NB4 (cell line): ENCODE measurements at regions not wholly inside any gene's neighbourhood (a gene's known extent, or its start where the extent isn't known, plus 50 kb on each side); places are given as distances from the start of the nearest gene placed in this dataset.

ENCODE experiments used
- DNase-seq: peaks from one replicate; pipeline ENCODE4 v3.0.0; 2010; ENCODE audit warnings: low read depth
- H3K4me3 ChIP-seq: one replicate; pipeline ENCODE4 v1.5.1; 2011; ENCODE audit warnings: mild to moderate bottlenecking, low read depth, low read length, moderate library complexity
- CTCF ChIP-seq: IDR thresholded peaks from one replicate; pipeline ENCODE4 v1.5.1; 2012; ENCODE audit warnings: low read depth, low read length
- MYC ChIP-seq: IDR thresholded peaks from 2 replicates; pipeline ENCODE4 v1.6.1; 2011; ENCODE audit warnings: low read depth, low read length
- POLR2A ChIP-seq: IDR thresholded peaks from 2 replicates; pipeline ENCODE4 v1.6.1; 2011; ENCODE audit warnings: mild to moderate bottlenecking; ENCODE audit not compliant: insufficient read length; ENCODE audit errors: extremely low read depth
- TF ChIP-seq, protein P1 (sequence below): IDR thresholded peaks from 2 replicates; pipeline ENCODE4 v1.6.1; 2011; ENCODE audit warnings: low read depth, low read length

DNA sequence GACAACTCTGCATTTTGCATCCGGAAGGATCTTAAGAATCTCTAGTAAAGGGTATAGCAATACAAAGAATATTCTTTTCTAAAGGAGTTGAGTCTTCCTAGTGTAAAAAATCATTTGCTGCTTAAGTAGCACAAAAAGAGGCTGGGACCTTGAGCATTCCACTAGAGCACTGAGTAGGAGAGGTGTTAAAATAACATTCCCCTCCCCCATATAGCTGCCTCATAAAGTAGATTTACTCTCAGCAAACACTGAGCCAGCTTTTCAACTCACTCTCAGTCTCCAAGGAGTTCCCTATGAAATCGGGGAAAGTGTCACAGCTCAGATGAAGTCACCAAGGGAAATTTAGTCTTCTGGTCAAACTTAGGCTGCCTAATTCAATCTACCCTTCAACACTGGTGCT lies 592.7 kb downstream of the ETNK1 start:
- no peak overlapping the region for H3K4me3 ChIP-seq
- no peak for TF ChIP-seq MYC
- TF ChIP-seq CTCF, result no peak
- TF ChIP-seq, protein P1, sequence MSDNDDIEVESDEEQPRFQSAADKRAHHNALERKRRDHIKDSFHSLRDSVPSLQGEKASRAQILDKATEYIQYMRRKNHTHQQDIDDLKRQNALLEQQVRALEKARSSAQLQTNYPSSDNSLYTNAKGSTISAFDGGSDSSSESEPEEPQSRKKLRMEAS, result no peak
- no peak for TF ChIP-seq POLR2A
- no peak for DNase-seq

DNA sequence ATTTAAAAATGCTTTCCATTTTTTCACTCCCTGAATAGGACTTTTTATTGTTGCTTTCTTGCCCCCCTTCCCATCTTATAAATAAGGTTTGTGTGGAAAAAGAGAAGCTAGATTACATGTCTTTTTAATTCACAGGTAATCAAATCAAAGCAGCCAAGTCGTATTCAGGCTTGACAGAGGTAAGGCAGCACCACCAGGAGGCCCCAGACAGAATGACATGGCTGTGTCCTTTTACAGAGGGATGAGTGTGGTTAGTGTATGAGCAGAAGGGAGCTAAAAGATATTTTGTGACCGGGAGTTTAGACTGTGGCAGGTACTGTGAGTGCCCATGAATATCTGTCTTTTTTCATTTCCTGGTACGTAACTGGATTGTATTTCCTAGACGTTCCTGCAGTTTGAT lies 596.1 kb downstream of the ETNK1 start:
- no peak for DNase-seq
- H3K4me3 ChIP-seq, result no peak overlapping the region
- TF ChIP-seq, protein P1, result no peak
- TF ChIP-seq CTCF, result peak; percentile 21

DNA sequence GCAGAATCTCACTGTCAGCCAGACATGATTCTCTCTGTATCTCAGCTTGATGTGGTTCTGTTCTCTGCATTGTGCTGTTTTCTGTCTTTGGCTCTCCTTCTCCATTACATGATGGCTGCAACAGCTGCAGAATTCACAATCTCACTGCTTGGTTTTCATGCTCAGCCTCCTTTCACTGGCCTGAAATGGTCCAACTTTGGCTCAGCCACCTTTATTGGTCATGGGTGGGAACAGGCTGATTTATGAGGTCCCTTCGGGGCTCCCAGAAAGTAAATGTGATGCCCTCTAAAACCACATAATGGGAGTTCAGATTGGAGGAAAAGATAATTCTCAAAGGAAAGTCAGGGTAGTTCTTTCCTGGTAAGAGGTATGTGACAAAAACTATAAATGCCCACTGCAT lies 597.0 kb downstream of the ETNK1 start:
- no peak overlapping the region for H3K4me3 ChIP-seq
- TF ChIP-seq POLR2A (no peak), MYC (no peak), CTCF (no peak)
- TF ChIP-seq, protein P1, result no peak
- no peak for DNase-seq

DNA sequence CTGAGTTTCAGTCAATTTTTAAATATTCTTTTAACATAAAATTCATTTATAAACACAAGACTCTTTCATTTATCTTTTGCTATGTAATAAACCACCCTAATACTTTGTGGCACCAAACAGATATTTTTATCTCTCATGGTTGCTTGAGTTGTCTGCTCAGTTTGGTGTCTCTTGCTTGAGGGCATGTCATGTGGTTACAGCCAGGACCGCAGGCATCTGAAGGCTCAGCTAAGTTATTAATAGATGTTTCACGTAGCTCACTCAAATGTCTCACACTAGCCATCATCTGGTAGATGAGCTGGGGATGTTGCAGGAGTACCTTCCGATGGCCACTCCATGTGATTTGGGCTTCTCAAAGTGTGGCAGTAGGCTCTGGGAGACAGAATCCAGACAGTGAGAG lies 597.8 kb downstream of the ETNK1 start:
- no peak for TF ChIP-seq CTCF
- TF ChIP-seq POLR2A, result no peak
- TF ChIP-seq MYC, result no peak
- TF ChIP-seq, protein P1, result no peak
- DNase-seq, result no peak

DNA sequence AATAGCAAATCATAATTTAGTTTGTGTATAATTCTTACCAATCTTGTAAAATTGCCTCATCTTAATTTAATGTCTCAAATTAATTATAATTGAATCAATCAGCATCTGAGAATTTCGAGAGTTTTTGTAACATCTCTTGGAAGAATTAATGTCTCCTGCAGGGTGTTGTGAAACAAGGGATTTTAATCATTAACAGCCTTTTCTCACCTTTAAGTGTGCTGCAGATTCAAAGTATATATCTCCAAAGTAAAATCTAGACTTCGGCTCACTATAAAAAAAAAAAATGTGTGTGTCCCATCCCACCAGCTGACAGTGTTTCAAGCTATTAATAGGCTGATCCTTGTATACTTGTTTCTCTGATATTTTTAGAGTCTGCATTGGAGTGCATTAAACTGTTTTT lies 603.1 kb downstream of the ETNK1 start:
- TF ChIP-seq MYC, result no peak
- TF ChIP-seq CTCF, result no peak
- TF ChIP-seq, protein P1, result no peak
- TF ChIP-seq POLR2A, result no peak
- no peak overlapping the region for H3K4me3 ChIP-seq
- DNase-seq, result no peak

More for the DNA sequence above, 597.8 kb downstream of the ETNK1 start:
- no peak overlapping the region for H3K4me3 ChIP-seq

DNA sequence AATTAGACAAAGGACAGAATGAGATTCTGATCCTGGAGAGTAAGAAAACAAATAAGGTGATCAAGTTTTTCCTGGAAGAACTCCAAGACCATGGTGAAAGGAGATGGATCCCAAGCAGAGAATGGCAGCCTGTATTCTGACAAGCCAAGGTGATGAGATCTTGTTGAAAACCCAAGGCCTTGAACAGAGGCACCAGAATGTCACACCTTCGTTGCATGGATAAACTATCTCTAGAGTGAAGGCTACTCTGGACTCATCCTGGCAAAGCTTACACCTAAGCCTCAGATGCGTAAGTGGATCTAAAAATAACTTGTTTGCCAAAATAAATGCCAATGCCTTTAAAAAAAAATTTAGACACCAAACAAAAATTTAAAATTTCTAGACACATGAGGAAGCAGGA lies 605.9 kb downstream of the ETNK1 start:
- TF ChIP-seq POLR2A (no peak), MYC (no peak), CTCF (no peak)
- TF ChIP-seq, protein P1, result no peak
- no peak for DNase-seq
- no peak overlapping the region for H3K4me3 ChIP-seq
